ENCODE measurements at regions not wholly inside any gene's neighbourhood (a gene's known extent, or its start where the extent isn't known, plus 50 kb on each side); places are given as distances from the start of the nearest gene placed in this dataset.
"Not testable (repeated sequence)": the region's sequence is repeated elsewhere in the genome, so short reads cannot be mapped to it uniquely, and the experiment has no call there.

- no peaks in the 10 kb centered on the region for H3K27me3 ChIP-seq
- no peaks in the 10 kb centered on the region for H3K4me1 ChIP-seq
- DNase-seq, result no peak
- TF ChIP-seq CTCF (IDR thresholded peaks at IDR 0.05) (no peak), POLR2A (IDR thresholded peaks at IDR 0.05) (no peak)
- no peaks in the 10 kb centered on the region for H3K9me3 ChIP-seq
- H3K36me3 ChIP-seq, result no peaks in the 10 kb centered on the region
- H3K4me3 ChIP-seq, result no peak overlapping the region
- H3K27ac ChIP-seq, result no peak overlapping the region
These were observed 251.8 kb downstream of the ZNF608 start for GRCh38 chr5:124494540-124495116.

GRCh38 chr5:124492444-124493224 lies 253.8 kb downstream of the ZNF608 start:
- no peaks in the 10 kb centered on the region for H3K27me3 ChIP-seq
- DNase-seq, result no peak
- no peaks in the 10 kb centered on the region for H3K9me3 ChIP-seq
- TF ChIP-seq POLR2A (IDR thresholded peaks at IDR 0.05) (no peak), CTCF (IDR thresholded peaks at IDR 0.05) (no peak)
- H3K27ac ChIP-seq, result no peak overlapping the region
- H3K4me1 ChIP-seq, result no peaks in the 10 kb centered on the region
- no peak overlapping the region for H3K4me3 ChIP-seq
- H3K36me3 ChIP-seq, result no peaks in the 10 kb centered on the region

GRCh38 chr5:124490315-124490714 lies 256.1 kb downstream of the ZNF608 start:
- not testable (repeated sequence) for H3K4me1 ChIP-seq, DNase-seq, H3K4me3 ChIP-seq, H3K36me3 ChIP-seq, H3K27ac ChIP-seq, H3K27me3 ChIP-seq, H3K9me3 ChIP-seq

- no peaks in the 10 kb centered on the region for H3K4me1 ChIP-seq
- H3K27ac ChIP-seq, result no peak overlapping the region
- no peak for DNase-seq
- H3K4me3 ChIP-seq, result no peak overlapping the region
- TF ChIP-seq POLR2A (IDR thresholded peaks at IDR 0.05) (no peak), CTCF (IDR thresholded peaks at IDR 0.05) (no peak)
- no peaks in the 10 kb centered on the region for H3K36me3 ChIP-seq
- H3K27me3 ChIP-seq, result no peaks in the 10 kb centered on the region
- H3K9me3 ChIP-seq, result no peaks in the 10 kb centered on the region
These were observed 265.0 kb downstream of the ZNF608 start for GRCh38 chr5:124481419-124481818.

GRCh38 chr5:124480964-124481363 lies 265.5 kb downstream of the ZNF608 start:
- Histone ChIP-seq H3K4me1 (no peaks in the 10 kb centered on the region), H3K9me3 (no peaks in the 10 kb centered on the region), H3K27ac (no peak overlapping the region), H3K27me3 (no peaks in the 10 kb centered on the region), H3K4me3 (no peak overlapping the region), H3K36me3 (no peaks in the 10 kb centered on the region)
- TF ChIP-seq POLR2A (IDR thresholded peaks at IDR 0.05) (no peak), CTCF (IDR thresholded peaks at IDR 0.05) (no peak)
- no peak for DNase-seq

- no peak for TF ChIP-seq CTCF (IDR thresholded peaks at IDR 0.05)
- TF ChIP-seq POLR2A (IDR thresholded peaks at IDR 0.05), result no peak
These were observed 266.4 kb downstream of the ZNF608 start for GRCh38 chr5:124480022-124480421.

More at GRCh38 chr5:124480022-124480421, 266.4 kb downstream of the ZNF608 start:
- no peak overlapping the region for H3K4me3 ChIP-seq
- no peaks in the 10 kb centered on the region for H3K9me3 ChIP-seq
- H3K4me1 ChIP-seq, result no peaks in the 10 kb centered on the region
- DNase-seq, result no peak
- H3K36me3 ChIP-seq, result no peaks in the 10 kb centered on the region
- no peak overlapping the region for H3K27ac ChIP-seq
- no peaks in the 10 kb centered on the region for H3K27me3 ChIP-seq
